T-helper 17 cell (primary cell): ENCODE measurements at regions not wholly inside any gene's neighbourhood (a gene's known extent, or its start where the extent isn't known, plus 50 kb on each side); places are given as distances from the start of the nearest gene placed in this dataset.

Source experiments
- ATAC-seq: fragments of 150-1000 bp; cut with Tn5 transposase; 2 replicates; pipeline ENCODE4 v1.10.0; 2021; ENCODE audit warnings: mild to moderate bottlenecking, moderate library complexity
- DNase-seq, 3 donors: peaks; one replicate each; pipeline versions ENCODE4 v3.0.0 to v3.0.0-alpha.2; 2020 to 2021
- H3K9me3 ChIP-seq: one replicate; pipeline ENCODE4 v1.7.0; 2013; ENCODE audit warnings: low read length, mild to moderate bottlenecking; ENCODE audit not compliant: control insufficient read depth, poor library complexity, severe bottlenecking
- H3K27ac Mint-ChIP-seq: one replicate; pipeline ENCODE4 v1.8.0; 2022; ENCODE audit warnings: mild to moderate bottlenecking, moderate library complexity, mixed read lengths
- H3K27me3 Mint-ChIP-seq: one replicate; pipeline ENCODE4 v1.8.0; 2022; ENCODE audit warnings: mixed read lengths
- H3K36me3 Mint-ChIP-seq: one replicate; pipeline ENCODE4 v1.8.0; 2022; ENCODE audit warnings: low read depth, mixed read lengths
- H3K4me1 Mint-ChIP-seq: one replicate; pipeline ENCODE4 v1.8.0; 2022; ENCODE audit warnings: mild to moderate bottlenecking, mixed read lengths
- H3K4me3 Mint-ChIP-seq: one replicate; pipeline ENCODE4 v1.8.0; 2022; ENCODE audit warnings: mild to moderate bottlenecking, moderate library complexity, mixed read lengths

DNA sequence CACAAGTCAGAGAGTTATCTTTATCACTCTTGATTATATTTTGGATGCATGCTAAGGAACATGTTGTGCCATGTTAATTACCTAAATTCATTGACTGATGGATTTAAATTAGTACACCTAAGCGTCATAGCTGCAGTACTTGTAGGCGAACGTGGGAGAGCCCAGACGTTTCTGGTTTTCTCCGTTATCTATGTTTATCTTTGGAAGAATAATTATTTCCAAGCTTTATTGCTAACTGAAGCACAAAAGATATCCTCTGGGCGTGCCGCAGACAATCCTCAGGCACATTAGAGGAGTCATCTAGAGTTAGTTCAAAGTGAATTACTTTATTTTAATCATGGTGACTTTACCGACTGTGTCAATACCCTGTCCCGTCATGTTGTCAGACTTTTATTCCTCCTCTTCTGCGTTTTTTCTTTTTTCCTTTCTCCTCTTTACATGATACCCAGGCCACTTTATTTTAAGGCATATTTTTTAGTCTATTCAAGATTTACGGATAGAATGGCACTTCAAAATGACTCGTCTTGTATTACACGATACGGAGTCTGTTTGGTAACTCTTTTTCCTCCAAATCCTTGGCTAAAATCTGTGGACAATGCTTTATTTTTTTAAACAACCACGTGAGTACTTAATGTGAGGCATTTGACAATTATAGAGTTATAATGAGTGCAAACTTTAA, 632.0 kb upstream of the TENM3 start:
- no peaks in the 10 kb centered on the region for H3K9me3 ChIP-seq
- ATAC-seq (no peak), DNase-seq (no peak)
- Mint-ChIP-seq H3K4me3 (no peak overlapping the region), H3K27ac (no peak overlapping the region), H3K4me1 (no peaks in the 10 kb centered on the region), H3K27me3 (no peaks in the 10 kb centered on the region), H3K36me3 (no peaks in the 10 kb centered on the region)

DNA sequence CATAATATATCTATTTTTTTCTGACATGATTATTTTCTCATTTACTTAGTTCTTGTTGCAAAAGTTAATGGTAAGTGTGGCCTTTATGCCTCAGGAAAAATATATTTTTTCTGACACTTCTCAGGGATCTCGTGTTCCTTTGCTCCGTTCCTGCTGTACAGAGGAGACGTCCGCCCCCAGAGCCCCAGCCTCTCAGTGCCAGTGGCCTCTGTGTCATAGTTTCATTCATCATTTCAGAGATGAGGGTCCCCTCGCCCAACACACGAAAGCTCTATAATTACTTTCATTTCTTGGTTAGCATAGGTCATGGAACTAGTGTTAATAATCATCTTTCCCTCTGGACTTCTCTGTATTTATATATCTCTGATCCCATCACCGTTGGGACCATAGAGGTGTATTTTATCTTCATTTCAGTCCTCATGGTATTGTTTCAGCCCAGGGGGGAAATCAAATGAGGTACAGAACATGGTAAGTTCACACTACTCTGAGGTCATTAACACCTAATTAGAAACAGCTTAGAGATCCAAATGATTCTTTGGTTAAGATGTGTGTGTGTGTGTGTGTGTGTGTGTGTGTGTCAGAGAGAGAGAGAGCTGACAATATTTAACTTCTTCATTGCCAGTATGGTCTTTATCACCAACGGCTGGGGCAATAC, 631.1 kb upstream of the TENM3 start:
- no peaks in the 10 kb centered on the region for H3K9me3 ChIP-seq
- no peaks in the 10 kb centered on the region for H3K4me1 Mint-ChIP-seq
- no peaks in the 10 kb centered on the region for H3K27me3 Mint-ChIP-seq
- ATAC-seq (no peak), DNase-seq (no peak)
- no peaks in the 10 kb centered on the region for H3K36me3 Mint-ChIP-seq
- H3K27ac Mint-ChIP-seq = no peak overlapping the region
- no peak overlapping the region for H3K4me3 Mint-ChIP-seq

DNA sequence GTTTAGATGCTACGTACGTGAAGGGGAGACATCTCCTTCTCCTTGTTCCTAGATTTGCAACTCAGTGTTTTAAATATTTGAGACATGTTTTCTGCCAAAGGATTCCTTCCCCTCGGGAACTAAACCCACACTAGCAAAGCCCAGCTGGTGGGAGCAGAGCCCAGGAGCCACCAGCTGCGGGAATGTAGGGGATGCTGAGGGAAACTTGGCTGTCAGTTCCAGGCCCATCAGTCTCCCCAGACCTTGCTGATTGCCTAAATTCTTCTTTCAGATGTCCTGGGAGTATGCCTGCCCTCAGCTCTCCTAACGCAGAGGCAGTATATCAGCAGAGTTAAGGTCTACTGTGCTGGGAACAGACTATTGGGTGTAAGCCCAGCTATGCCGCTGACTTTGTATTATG, 630.0 kb upstream of the TENM3 start:
- DNase-seq (no peak), ATAC-seq (no peak)
- no peaks in the 10 kb centered on the region for H3K9me3 ChIP-seq
- Mint-ChIP-seq H3K4me1 (no peaks in the 10 kb centered on the region), H3K27ac (no peak overlapping the region), H3K36me3 (no peaks in the 10 kb centered on the region), H3K4me3 (no peak overlapping the region), H3K27me3 (no peaks in the 10 kb centered on the region)

DNA sequence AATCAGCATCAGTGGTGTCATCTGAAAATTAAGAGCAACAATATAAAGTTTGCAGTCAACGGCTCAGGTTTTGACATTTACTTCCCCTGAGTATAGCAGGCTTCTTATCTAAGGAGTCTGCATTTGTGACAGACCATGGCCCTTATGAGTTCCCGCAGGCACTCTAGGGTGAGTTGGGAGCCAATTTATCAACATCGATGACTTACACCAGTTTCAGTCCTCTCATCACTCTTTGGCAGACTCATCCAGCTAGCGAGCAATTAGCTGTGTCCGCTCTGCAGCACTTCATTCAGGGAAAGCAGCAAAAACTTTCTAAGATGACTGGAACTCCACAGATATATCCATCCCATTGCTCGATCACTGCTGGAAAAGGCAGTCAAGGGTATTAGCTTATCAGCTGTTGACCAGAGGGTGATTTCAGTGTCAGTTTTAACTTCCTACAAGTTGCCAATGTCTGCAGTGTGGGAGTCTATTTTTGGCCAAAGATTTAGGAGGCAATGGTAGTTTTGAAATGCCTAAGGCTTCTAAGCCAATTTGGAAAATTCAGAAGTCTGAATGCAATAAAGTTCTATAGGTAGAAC, 625.1 kb upstream of the TENM3 start:
- no peak overlapping the region for H3K27ac Mint-ChIP-seq
- no peak overlapping the region for H3K4me3 Mint-ChIP-seq

DNA sequence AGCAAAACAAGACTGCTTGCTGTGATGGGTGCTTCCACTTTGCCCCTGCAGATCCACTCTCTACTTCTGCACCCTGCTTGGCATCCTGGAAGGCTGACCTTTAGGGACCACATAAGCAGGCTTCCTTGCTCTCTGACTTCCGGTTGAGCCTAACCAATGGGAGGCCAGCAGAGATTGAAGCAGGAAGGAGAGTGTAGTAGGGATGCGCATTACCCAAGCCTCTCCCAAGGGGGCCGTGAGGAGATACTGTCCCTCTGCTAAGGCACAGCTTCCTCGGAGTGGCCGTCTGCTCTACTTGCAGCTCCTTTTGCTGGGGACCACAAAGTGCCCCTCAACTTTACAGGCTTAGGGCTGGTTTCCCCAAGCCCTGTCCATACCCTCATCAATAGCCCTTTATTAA, 624.3 kb upstream of the TENM3 start:
- Mint-ChIP-seq H3K27ac (no peak overlapping the region), H3K36me3 (no peaks in the 10 kb centered on the region), H3K4me1 (no peaks in the 10 kb centered on the region), H3K27me3 (no peaks in the 10 kb centered on the region), H3K4me3 (no peak overlapping the region)
- H3K9me3 ChIP-seq = no peaks in the 10 kb centered on the region
- ATAC-seq (no peak), DNase-seq (no peak)

More for the DNA sequence above, 625.1 kb upstream of the TENM3 start:
- Mint-ChIP-seq H3K27me3 (no peaks in the 10 kb centered on the region), H3K36me3 (no peaks in the 10 kb centered on the region), H3K4me1 (no peaks in the 10 kb centered on the region)
- ATAC-seq (no peak), DNase-seq (no peak)
- no peaks in the 10 kb centered on the region for H3K9me3 ChIP-seq

DNA sequence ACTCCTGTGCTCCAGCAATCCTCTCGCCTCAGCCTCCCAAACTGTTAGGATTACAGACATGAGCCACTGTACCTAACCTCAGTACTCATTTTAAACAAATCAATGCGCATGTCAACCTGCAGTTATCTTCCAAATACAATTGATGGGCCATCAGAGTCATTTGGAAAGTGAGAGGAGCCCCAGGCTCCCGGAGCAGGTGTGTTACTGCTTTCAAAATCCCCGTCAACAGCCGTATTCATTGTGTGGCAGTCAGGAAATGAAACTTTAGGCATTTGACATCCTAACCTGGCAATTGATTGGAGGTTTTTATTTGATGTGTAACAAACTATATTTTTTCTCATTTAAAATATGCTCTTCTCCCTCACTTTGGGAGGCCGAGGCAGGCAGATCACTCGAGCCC, 623.6 kb upstream of the TENM3 start:
- Mint-ChIP-seq H3K27ac (no peak overlapping the region), H3K4me1 (no peaks in the 10 kb centered on the region), H3K36me3 (no peaks in the 10 kb centered on the region)

DNA sequence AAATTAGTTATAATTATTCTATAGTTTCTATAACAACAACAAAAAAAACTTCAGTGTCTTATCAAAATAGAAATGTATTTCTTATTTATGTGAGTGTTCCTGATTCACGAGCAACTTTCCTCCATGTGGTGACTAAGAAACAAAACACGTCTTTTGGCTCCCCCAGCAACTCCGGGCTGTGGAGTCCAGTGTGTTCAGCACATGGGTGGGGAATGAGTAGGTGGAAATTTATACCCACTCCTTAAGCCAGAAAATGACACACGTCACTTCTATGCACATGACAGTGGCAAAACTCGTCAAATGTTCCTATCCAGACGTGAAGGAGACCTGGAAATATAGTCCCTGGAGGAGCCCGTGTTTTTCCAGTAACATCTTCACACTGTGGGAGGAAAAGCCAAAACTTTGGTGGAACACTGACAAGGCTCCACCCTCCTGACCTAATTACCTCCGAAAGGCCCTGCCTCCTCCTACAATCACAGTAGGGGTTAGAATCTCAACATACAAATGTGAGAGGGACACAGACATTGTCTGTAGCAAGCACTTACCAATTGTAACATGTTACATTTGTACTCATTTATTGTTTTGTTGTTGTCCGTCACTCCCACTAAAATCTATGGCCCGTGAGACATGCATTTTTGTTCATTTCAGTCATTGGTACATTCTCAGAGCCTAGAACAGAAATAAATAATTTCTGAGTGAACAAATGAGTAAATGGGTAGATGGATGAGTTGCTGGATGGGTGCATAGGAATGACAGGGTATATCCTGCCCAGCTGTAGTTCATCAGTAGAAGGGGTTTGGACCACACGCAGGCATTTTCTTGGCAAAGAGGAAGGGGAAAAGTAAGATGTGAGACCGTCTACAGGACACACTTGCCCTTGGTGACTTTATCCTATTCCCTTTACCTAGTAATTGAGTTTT, 605.8 kb upstream of the TENM3 start:
- no peaks in the 10 kb centered on the region for H3K9me3 ChIP-seq
- Mint-ChIP-seq H3K4me3 (no peak overlapping the region), H3K36me3 (no peaks in the 10 kb centered on the region), H3K27me3 (no peaks in the 10 kb centered on the region), H3K4me1 (no peaks in the 10 kb centered on the region), H3K27ac (no peak overlapping the region)
- ATAC-seq (no peak), DNase-seq (no peak)

More for the DNA sequence above, 623.6 kb upstream of the TENM3 start:
- DNase-seq = no peak
- Mint-ChIP-seq H3K27me3 (no peaks in the 10 kb centered on the region), H3K4me3 (no peak overlapping the region)
- no peaks in the 10 kb centered on the region for H3K9me3 ChIP-seq
- no peak for ATAC-seq

DNA sequence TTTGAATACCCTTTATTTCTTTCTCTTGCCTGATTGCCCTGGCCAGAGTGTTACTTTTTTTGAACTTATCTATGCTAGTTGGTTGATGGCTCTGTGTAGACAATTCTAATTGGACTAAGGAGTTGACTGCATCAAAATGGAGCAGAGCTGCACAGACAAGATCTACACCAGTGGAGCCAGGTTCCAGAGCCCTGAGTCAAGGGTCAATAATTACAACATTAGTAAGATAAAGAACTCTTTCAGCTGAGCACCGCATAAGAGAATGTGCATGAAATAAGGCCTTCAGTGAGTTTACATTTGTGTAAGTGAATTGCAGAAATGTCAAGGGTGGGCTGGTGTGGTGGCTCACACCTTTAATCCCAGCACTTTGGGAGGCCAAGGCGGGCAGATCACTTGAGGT, 599.7 kb upstream of the TENM3 start:
- Mint-ChIP-seq H3K4me1 (no peaks in the 10 kb centered on the region), H3K36me3 (no peaks in the 10 kb centered on the region), H3K27me3 (no peaks in the 10 kb centered on the region), H3K4me3 (no peak overlapping the region), H3K27ac (no peak overlapping the region)
- no peak for ATAC-seq
- H3K9me3 ChIP-seq = no peaks in the 10 kb centered on the region
- no peak for DNase-seq

DNA sequence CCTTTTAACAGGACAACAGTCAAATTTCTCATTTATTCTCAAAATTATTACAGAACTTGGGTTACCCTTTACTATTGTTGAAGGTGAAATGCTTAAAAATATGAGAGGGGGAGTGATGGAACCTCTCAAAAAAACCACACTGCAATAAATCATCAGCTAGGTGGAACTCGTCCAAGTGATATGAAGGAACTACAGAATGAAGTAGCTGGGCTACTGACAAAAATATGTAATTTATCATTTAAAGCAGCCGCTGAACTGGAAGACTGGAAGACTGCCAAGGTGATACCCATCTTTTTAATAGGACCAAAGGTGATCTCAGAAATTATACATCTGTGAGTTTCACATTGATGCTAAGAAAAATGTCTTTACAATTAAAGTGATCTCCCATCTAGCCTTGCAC, 597.7 kb upstream of the TENM3 start:
- DNase-seq = no peak
- H3K4me1 Mint-ChIP-seq = no peaks in the 10 kb centered on the region
- no peak for ATAC-seq
- no peaks in the 10 kb centered on the region for H3K36me3 Mint-ChIP-seq
- H3K27me3 Mint-ChIP-seq = no peaks in the 10 kb centered on the region
- H3K27ac Mint-ChIP-seq = no peak overlapping the region
- H3K9me3 ChIP-seq = no peaks in the 10 kb centered on the region
- H3K4me3 Mint-ChIP-seq = no peak overlapping the region

DNA sequence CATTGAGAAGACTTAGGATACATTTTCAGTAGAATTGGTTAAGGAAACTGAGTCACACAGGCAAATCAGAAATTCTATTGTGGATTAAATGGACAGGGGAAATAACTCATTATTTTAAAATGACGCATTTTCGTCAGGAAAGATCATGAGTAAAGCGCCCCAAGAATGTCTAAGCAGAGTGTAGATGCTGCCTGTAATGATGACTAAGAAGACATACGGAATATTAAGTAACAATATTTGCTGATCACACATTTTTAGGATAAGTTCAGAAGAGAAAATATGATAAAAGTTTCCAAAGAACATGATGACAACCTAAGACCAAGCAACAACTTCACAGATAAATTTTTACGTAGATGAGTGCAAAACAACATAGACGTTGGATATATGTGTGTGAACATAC, 596.3 kb upstream of the TENM3 start:
- Mint-ChIP-seq H3K36me3 (no peaks in the 10 kb centered on the region), H3K4me1 (no peaks in the 10 kb centered on the region), H3K27ac (no peak overlapping the region), H3K27me3 (no peaks in the 10 kb centered on the region), H3K4me3 (no peak overlapping the region)
- no peak for ATAC-seq
- no peak for DNase-seq
- H3K9me3 ChIP-seq = no peaks in the 10 kb centered on the region

DNA sequence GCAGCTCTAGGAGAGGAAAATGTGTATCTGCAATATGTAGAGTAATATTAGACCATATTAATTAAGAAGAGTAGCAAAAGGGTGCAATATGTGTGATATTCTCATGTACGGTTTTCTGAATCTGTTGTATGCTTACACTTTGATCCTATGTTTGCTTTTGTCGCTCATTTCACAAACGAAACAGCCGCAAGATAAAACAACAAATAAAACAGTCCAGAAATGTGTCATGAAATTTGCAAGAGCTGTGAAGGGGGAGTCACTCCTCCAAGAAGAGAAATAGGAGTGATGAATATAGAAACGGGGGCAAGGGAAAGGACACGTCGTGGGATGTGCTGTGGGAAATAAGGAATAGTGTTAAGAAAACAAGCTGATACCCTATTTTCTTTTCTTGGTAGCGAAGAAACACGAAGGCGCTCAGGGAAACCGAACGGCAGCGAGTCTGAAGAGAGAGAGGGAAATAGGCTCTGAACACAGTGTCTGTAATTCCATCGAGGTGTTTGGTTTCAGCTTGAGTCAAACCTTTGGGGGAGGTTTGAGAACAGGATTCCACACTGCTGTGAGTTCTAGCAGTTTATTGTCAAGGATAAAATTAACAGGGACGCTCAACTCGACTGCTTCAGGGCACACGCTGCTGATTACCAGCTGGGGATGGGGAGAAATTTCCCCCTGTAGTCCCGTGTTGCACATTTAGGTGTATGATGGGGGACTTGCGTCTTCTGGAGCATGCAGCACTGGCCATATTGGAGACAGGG, 595.6 kb upstream of the TENM3 start:
- H3K9me3 ChIP-seq = no peaks in the 10 kb centered on the region
- no peak overlapping the region for H3K4me3 Mint-ChIP-seq
- H3K27ac Mint-ChIP-seq = no peak overlapping the region
- ATAC-seq (no peak), DNase-seq (no peak)
- no peaks in the 10 kb centered on the region for H3K36me3 Mint-ChIP-seq
- no peaks in the 10 kb centered on the region for H3K27me3 Mint-ChIP-seq
- H3K4me1 Mint-ChIP-seq = no peaks in the 10 kb centered on the region

DNA sequence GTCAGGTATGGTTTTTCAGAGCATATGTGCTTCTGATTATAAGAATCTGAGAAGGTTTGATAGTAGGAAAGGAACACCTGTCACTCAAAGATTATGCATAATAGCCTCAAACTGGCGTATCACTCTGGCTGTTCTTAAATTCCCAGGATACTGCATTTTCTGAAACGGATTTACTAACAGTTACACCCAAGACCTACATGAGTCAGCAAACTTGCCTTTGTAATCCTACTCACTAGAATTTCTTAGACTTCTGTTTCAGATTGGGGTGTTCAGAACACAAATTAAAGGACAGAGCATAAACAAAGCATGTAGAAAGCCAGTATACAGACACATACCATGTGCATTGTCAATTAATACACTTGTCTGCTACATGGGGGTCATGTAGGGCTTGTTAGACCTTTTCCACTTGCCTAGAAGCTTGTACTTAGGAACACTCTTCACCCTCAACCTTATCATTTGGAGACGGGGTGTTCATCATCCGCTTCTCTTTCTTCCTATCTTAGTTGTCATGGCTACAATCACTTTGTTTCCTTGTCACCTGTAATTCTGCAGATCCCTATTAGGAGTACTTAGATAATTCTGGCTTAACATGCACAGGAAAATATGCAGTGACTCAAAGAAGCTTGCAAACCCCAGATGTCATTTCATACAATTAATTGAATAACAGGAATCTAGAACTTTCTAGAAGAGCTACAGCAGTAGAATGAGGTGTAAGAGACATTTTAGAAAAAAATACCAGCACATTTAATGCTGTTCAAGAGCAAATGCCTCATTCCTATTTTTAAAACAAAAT, 593.0 kb upstream of the TENM3 start:
- Mint-ChIP-seq H3K27me3 (no peaks in the 10 kb centered on the region), H3K4me3 (no peak overlapping the region), H3K36me3 (no peaks in the 10 kb centered on the region), H3K27ac (no peak overlapping the region), H3K4me1 (no peaks in the 10 kb centered on the region)
- DNase-seq (no peak), ATAC-seq (no peak)
- no peaks in the 10 kb centered on the region for H3K9me3 ChIP-seq
